ENCODE measurements at regions not wholly inside any gene's neighbourhood (a gene's known extent, or its start where the extent isn't known, plus 50 kb on each side); places are given as distances from the start of the nearest gene placed in this dataset.

- intact Hi-C loops (cut with DNase I; ENCODE audit: low total_unique reads) = no loop called here
- no peak overlapping the region for H3K4me3 ChIP-seq (ENCODE audit: low read depth, poor library complexity, severe bottlenecking)
- DNase-seq (ENCODE audit: low spot score in 2 of 2) = no peak
- WGBS, 2 donors = 71 to 73% methylated on average over 4 of the region's 4 CpGs
- TF ChIP-seq POLR2A (IDR thresholded peaks at IDR 0.05) = no peak
- TF ChIP-seq, protein P1, sequence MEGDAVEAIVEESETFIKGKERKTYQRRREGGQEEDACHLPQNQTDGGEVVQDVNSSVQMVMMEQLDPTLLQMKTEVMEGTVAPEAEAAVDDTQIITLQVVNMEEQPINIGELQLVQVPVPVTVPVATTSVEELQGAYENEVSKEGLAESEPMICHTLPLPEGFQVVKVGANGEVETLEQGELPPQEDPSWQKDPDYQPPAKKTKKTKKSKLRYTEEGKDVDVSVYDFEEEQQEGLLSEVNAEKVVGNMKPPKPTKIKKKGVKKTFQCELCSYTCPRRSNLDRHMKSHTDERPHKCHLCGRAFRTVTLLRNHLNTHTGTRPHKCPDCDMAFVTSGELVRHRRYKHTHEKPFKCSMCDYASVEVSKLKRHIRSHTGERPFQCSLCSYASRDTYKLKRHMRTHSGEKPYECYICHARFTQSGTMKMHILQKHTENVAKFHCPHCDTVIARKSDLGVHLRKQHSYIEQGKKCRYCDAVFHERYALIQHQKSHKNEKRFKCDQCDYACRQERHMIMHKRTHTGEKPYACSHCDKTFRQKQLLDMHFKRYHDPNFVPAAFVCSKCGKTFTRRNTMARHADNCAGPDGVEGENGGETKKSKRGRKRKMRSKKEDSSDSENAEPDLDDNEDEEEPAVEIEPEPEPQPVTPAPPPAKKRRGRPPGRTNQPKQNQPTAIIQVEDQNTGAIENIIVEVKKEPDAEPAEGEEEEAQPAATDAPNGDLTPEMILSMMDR (IDR thresholded peaks at IDR 0.05) = no peak
Observed at GRCh38 chr9:120071760-120072159, 508.2 kb downstream of the CDK5RAP2 start.

GRCh38 chr9:120066315-120066714, 513.7 kb downstream of the CDK5RAP2 start:
- intact Hi-C loops (cut with DNase I; ENCODE audit: low total_unique reads) = no loop called here
- 59 to 60% methylated on average over 3 of the region's 3 CpGs for WGBS, 2 donors
- TF ChIP-seq, protein P1 (IDR thresholded peaks at IDR 0.05) = no peak
- TF ChIP-seq POLR2A (IDR thresholded peaks at IDR 0.05) = no peak

GRCh38 chr9:120065151-120065550, 514.8 kb downstream of the CDK5RAP2 start:
- TF ChIP-seq, protein P1 (IDR thresholded peaks at IDR 0.05) = no peak
- no peak for TF ChIP-seq POLR2A (IDR thresholded peaks at IDR 0.05)
- 54% methylated on average over 4 of the region's 4 CpGs for WGBS, 2 donors
- H3K4me3 ChIP-seq (ENCODE audit: low read depth, poor library complexity, severe bottlenecking) = no peak overlapping the region
- no peak for DNase-seq (ENCODE audit: low spot score in 2 of 2)
- intact Hi-C loops (cut with DNase I; ENCODE audit: low total_unique reads) = no loop called here

More at GRCh38 chr9:120066315-120066714, 513.7 kb downstream of the CDK5RAP2 start:
- no peak for DNase-seq (ENCODE audit: low spot score in 2 of 2)
- no peak overlapping the region for H3K4me3 ChIP-seq (ENCODE audit: low read depth, poor library complexity, severe bottlenecking)

- TF ChIP-seq POLR2A (IDR thresholded peaks at IDR 0.05) = no peak
- TF ChIP-seq, protein P1 (IDR thresholded peaks at IDR 0.05) = no peak
- no peak overlapping the region for H3K4me3 ChIP-seq (ENCODE audit: low read depth, poor library complexity, severe bottlenecking)
- WGBS, 2 donors = 77 to 78% methylated on average over 9 of the region's 9 CpGs
- DNase-seq (ENCODE audit: low spot score in 2 of 2) = no peak
- intact Hi-C loops (cut with DNase I; ENCODE audit: low total_unique reads) = no loop called here
Observed at GRCh38 chr9:120045011-120045410, 535.0 kb downstream of the CDK5RAP2 start.

DNA sequence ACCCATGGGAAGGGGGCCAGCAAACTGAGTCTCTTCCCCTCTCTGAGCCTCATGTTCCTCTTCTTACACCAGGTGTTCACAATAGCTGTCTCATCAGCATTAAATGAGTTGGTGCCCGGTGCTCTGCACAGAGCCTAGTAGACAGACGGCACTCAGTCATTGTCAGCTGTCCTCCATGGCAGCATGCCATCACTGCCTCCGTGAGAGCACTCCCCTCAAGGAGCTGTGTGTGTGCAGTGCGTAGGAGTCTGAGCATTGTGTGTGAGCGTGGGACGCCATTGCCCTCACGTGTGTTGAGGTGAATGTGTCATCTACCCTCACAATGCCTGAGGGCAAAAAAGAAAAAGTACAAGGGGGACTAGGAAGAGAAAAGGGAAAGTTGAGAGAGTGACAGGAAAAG, 536.5 kb downstream of the CDK5RAP2 start:
- H3K4me3 ChIP-seq (ENCODE audit: low read depth, poor library complexity, severe bottlenecking) = no peak overlapping the region
- 24 to 40% methylated on average over 7 of the region's 7 CpGs for WGBS, 2 donors
- intact Hi-C loops (cut with DNase I; ENCODE audit: low total_unique reads) = no loop called here
- no peak for DNase-seq (ENCODE audit: low spot score in 2 of 2)
- TF ChIP-seq, protein P1 (IDR thresholded peaks at IDR 0.05) = no peak
- no peak for TF ChIP-seq POLR2A (IDR thresholded peaks at IDR 0.05)

DNA sequence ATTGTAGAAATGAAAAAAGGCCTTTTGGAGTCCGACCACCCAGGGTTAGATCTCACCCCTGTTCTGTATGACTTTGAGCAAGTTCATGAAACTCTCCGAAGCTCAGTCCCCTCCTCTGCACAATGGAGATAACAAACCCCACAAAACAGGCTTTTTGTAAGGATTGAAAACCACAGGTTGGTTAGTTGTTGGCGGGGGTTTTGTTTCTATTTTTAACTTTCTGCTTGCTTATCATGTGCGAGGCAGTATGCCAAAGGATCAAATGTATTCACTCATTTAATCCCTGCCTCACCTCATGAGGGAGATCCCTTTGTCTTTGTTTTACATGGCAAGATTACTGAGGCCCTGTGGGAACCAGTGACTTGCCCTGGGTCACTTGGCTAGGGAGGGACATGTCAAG, 539.1 kb downstream of the CDK5RAP2 start:
- no peak for TF ChIP-seq POLR2A (IDR thresholded peaks at IDR 0.05)
- TF ChIP-seq, protein P1 (IDR thresholded peaks at IDR 0.05) = no peak
- WGBS, 2 donors = 67 to 71% methylated on average over 4 of the region's 4 CpGs
- intact Hi-C loops (cut with DNase I; ENCODE audit: low total_unique reads) = no loop called here
- no peak for DNase-seq (ENCODE audit: low spot score in 2 of 2)
- H3K4me3 ChIP-seq (ENCODE audit: low read depth, poor library complexity, severe bottlenecking) = no peak overlapping the region

Data from lower leg skin (tissue), 4 donors.